Epithelial cell of esophagus (primary cell): ENCODE measurements at regions not wholly inside any gene's neighbourhood (a gene's known extent, or its start where the extent isn't known, plus 50 kb on each side); places are given as distances from the start of the nearest gene placed in this dataset.
"Not testable (repeated sequence)": the region's sequence is repeated elsewhere in the genome, so short reads cannot be mapped to it uniquely, and the experiment has no call there.

Source experiments
- DNase-seq: peaks from one replicate; pipeline ENCODE4 v3.0.0; 2010; ENCODE audit warnings: low read depth
- H3K4me3 ChIP-seq: 2 replicates; pipeline ENCODE4 v1.5.1; 2011; ENCODE audit warnings: mild to moderate bottlenecking, low read length, control low read depth
- CTCF ChIP-seq: IDR thresholded peaks from 2 replicates; pipeline ENCODE4 v1.5.1; 2011; ENCODE audit warnings: low read depth, mild to moderate bottlenecking, low read length, control low read depth, inconsistent platforms; ENCODE audit not compliant: insufficient read depth; ENCODE audit errors: missing control alignments

GRCh38 chr18:39134255-39134654 is 1568.7 kb upstream of the CELF4 start:
- no peak overlapping the region for H3K4me3 ChIP-seq
- DNase-seq: no peak
- TF ChIP-seq CTCF: no peak

- DNase-seq, H3K4me3 ChIP-seq: not testable (repeated sequence)
Measured at GRCh38 chr18:39127538-39127937, 1561.9 kb upstream of the CELF4 start.

GRCh38 chr18:39113790-39114189 is 1548.2 kb upstream of the CELF4 start:
- no peak for DNase-seq
- H3K4me3 ChIP-seq: no peak overlapping the region
- no peak for TF ChIP-seq CTCF

GRCh38 chr18:39105104-39105503 is 1539.5 kb upstream of the CELF4 start:
- no peak overlapping the region for H3K4me3 ChIP-seq
- no peak for DNase-seq
- TF ChIP-seq CTCF: no peak

GRCh38 chr18:39072970-39073369 is 1507.4 kb upstream of the CELF4 start:
- no peak overlapping the region for H3K4me3 ChIP-seq
- no peak for DNase-seq
- no peak for TF ChIP-seq CTCF

GRCh38 chr18:39062426-39062825 is 1496.8 kb upstream of the CELF4 start:
- no peak overlapping the region for H3K4me3 ChIP-seq
- TF ChIP-seq CTCF: no peak
- peak; percentile 32 for DNase-seq

GRCh38 chr18:39058386-39059000 is 1492.9 kb upstream of the CELF4 start:
- no peak for DNase-seq
- no peak for TF ChIP-seq CTCF
- H3K4me3 ChIP-seq: no peak overlapping the region
